Peyer's patch (tissue), 4 donors: ENCODE measurements at regions not wholly inside any gene's neighbourhood (a gene's known extent, or its start where the extent isn't known, plus 50 kb on each side); places are given as distances from the start of the nearest gene placed in this dataset.

ENCODE experiments used
- CTCF ChIP-seq, 6 experiments: fragments of 450-650 bp in 4 of 6; fragments of 200-600 bp in 2 of 6; sonication (generic) in 1 of 6; IDR thresholded peaks; one replicate each; pipeline ENCODE4 v1.5.1; 2017 to 2019; ENCODE audit warnings: antibody characterized with exemption in 6 of 6, mild to moderate bottlenecking in 3 of 6, moderate library complexity in 1 of 6
- POLR2A ChIP-seq, 2 donors: fragments of 450-650 bp; IDR thresholded peaks; one replicate each; pipeline ENCODE4 v1.5.1; 2017; ENCODE audit warnings: antibody characterized with exemption in 2 of 2, mild to moderate bottlenecking in 2 of 2, moderate library complexity in 2 of 2

- TF ChIP-seq CTCF (IDR thresholded peaks at IDR 0.05) (no peak), POLR2A (IDR thresholded peaks at IDR 0.05) (no peak)
Observed at GRCh38 chr5:138643040-138643791, 68.0 kb upstream of the HSPA9 start.
